ENCODE measurements at regions not wholly inside any gene's neighbourhood (a gene's known extent, or its start where the extent isn't known, plus 50 kb on each side); places are given as distances from the start of the nearest gene placed in this dataset.
"Not testable (repeated sequence)": the region's sequence is repeated elsewhere in the genome, so short reads cannot be mapped to it uniquely, and the experiment has no call there.

DNA sequence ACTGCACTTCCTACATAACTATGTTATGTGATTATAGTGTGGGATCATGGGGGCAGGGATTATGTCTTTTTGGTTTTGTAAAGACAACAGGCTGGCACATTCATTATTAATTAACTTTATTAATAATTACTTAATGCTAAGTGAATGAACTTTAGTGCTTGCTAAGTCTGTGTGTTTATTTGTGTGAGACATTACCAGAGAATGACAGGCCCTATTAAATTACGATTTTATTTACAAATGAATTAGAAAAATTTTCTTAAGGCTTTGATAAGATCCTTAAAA lies 100.9 kb downstream of the CD83 start:
- DNase-seq = no peak

DNA sequence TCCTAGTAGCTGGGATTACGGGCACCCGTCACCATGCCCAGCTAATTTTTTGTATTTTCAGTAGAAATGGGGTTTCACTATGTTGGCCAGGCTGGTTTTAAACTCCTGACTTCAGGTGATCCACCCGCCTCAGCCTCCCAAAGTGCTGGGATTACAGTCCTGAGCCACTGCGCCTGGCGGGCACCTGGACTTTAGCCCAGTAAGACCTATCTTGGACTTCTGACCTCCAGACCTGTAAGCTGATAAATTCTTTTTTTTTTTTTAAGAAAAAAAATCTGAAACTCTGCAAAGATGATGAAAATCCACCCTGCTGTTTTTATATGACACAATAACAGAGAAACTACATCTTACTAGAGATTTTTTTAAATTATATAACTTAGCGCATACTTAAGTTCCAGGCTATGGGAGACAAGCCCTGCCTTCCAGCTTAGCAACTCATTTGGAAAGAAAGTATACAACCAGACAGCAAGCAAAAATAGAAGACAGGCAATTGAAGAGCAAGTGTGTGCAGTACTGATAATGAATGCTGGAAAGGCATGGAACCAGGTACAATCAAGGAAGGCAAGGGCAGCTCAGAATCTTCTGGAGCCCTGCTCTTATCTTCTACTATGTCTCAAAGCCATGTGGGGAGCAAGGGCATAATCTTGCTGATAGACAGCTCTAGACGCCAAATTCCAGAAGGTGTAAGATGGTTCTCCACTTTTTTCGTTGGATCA lies 104.2 kb downstream of the CD83 start:
- no peak for DNase-seq

DNA sequence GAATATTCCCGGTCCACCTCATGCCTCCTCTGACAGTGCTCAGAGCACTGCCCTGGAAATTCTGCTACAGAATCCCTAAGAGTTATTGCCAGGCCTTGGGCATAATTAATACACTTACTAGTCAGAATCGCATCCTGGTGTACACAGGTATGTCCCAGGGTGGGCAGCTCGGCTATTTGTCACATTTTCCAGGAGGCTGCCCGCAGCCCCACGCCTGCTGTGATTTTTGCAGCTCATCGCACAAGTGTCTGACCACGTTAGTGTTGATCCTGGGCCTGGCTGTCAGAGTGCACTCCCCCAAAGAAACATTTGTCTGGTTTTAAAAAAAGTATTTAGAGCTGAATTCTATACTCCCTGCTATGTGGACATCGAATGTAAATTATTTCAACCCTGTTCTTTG lies 105.4 kb downstream of the CD83 start:
- no peak for DNase-seq

DNA sequence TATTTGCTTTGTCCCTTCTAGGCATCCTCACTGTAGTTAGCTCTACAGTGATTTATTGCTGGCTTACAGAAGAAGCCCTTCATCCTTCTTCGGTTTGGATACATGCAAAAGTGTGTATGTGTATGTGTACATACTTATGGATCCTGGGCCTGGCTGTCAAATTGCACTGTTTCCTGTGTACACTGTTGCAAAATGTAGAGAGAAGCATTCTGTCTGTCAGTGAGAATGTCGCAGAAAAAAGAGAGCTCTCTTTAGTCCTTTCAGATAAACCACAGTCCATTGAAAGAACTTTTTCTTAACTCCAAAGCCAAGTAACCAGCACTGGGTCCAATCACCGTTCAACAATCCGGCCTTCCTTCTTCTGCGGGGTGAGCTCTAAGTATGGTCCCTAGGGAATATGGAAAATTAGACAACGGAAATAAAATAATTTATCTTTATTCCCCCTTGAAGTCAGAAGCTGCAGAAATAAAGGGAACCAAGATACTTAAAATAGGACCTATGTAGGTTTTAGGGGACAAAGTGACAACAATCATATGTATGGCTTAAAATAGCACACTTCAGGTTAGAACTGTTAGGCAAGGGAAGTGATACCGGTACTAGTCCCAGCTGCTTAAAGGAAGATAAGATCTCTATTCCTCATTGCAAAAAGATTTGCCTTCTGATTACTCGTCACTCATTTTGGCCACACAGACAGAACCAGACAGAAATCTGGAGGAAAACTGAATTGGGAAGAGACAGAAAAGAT lies 107.0 kb downstream of the CD83 start:
- DNase-seq = no peak

DNA sequence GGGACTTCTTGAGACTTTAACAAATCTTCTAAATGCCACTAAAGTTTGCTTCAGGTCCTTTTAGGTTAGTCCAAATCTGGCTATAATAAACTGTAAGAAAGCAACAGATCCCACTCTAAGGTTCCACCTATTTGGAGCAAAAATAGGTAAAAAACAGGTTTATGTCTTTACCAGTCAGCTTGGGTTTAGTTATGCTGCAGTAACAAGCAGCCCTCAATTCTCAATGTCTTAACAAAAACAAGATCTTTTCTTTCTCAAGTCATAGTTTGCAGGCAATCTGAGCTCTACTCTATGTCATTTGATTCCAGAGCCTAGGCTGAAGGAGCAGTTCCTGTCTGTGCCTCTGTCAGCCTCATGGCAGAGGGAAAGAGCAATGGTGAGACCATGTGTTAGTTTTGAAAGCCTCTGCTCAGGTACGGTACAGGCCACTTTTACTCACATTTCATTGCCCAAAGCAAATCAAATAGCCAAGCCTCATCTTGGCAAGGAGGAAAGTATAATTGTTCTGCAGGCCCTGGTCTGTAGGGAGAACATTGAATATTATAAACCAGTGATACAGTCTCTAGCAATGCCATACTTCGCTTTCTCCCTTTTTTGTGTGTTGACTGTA lies 108.6 kb downstream of the CD83 start:
- no peak for DNase-seq

DNA sequence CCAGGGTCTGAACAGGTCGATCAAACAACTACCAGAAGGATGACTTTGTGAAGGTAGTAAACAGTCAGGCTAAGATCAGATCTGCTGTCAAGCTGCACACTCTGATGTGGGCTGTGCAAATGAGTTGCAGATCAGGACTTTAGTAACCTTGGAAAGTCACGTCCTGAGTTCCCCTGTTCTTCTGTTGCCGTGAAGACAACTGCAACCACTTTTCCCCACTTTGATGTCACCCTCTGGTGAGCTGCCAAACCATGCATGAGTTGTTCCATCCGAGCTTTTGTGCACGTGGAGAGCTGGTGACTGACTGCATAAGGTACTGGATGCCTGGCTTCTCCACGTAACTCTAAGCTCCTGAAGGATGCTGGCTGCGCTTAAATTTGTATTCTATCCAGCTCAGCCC lies 111.0 kb downstream of the CD83 start:
- peak; percentile 66 to 70 for DNase-seq

DNA sequence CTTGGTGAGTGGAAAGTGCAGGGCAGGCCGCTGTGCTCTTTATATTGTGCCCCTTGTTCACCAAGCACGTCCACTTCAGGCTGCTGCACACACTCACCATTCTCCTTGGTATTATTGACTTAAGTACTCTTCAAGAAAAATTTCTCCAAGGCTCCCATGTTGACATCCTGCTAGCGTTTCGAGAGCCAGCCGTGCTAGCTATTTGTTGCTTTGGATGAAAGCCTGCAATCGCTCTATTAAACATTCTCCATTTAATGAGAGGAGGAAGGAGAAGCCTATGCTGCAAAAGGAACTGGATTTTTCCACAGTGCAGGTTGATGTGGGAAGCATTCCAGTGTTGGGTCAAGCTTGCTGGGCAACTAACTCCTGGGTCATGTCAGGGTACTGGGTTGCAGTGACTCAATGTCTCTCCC lies 113.5 kb downstream of the CD83 start:
- DNase-seq = no peak

DNA sequence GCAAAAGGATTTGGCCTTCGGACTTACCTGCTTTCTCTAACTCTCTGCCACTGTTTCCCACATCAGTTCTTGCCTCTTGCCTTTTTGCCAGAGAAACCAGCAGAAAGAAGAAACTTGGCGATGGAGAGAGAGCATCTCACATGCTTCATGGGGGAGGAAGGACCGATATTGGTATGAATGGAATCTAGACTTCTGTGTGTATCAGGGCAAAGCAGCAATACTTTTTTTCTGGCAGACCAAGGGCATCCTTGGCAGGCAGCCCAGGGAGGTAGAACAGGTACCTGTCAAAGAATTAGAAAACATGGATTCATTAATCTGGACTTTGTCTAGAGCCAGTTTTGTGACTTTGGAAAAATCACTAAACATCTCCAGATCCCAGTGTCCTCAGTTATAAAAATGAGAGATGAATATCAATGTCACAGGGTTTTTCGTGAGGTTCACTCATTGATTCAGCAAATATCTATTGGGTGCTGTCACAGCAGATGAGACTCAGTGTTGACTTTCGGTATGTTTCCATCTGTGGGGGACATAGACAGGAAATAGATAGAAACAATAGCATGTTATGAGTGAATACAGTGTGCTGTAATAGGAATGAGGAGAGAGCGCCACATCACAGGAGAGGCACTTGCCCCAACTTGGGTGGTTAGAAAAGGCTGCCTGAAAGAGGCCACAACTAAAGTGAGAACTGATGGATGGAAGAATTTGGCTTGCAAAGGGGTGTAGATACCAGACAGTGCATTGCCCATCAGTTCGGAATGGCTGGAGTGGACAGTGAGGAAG lies 114.1 kb downstream of the CD83 start:
- no peak for DNase-seq

DNA sequence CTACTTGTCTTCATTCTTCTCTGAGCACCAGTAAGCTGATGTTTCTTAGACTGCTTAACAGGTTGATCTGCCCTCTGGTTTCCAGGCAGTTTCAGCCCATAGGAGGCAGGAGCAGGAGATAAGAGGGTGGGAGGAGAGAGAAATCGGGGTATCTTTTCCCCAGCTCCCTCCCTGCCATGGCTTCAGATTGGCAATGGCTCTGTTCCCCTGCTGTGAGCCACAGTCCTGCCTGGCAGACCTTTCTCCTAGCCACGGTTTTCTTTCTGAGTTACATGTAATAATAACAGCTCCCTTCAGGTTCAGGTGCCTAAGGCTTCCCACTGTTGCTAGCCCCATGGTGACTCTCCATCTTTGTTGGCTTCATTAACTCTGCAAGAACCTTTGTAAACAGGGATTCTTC lies 115.3 kb downstream of the CD83 start:
- no peak for DNase-seq

DNA sequence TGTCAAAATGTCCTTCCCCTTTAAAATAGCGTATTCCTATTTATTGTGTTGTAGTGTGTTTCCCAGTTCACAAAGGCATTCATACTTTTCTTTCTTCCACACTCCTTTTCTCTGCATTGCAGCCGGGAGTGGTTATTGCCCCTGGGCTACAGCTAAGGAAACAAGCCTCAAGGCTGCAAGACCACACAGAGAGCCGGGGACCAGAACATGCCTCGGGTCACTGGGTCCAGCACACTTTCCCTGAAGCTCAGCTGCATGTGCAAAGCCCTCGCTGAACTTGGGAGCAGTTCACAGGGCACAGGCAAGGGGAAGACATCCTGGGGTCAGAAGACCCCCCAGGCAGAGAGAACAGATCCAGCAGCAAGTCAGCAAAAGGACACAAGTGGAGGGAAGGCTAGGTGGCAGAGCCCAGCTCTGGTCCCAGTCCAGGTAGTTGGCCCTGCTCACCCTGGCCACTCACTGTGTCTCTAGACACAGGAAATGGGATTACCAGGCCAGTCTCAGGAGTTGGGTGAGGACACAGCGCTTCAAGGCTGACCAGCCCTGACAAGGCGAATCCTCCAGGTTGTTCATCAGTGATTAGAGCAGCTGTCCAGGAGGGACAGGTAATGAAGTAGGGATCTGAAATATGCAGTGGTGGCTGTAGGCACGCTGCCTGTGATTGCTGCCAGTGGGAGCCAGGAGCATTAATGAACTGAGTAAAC lies 118.2 kb downstream of the CD83 start:
- no peak for DNase-seq

DNA sequence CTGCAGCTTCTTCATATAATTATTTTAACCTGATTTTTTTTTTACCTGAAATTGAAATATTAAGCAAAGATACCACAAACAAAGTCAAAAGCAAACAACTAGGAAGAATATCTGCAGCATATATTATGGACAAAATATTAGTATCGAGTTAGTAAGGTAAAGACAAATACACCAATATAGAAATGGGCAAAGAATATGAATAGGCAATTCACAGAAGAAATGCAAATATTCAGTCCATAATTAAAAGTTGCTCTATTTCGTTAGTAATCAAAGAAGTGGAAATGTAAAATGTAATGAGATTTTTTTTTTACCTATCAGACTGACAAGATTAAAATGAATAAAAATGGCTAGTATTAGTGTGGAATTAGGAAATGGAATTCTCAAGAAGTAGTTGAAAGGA lies 121.5 kb downstream of the CD83 start:
- no peak for DNase-seq

DNA sequence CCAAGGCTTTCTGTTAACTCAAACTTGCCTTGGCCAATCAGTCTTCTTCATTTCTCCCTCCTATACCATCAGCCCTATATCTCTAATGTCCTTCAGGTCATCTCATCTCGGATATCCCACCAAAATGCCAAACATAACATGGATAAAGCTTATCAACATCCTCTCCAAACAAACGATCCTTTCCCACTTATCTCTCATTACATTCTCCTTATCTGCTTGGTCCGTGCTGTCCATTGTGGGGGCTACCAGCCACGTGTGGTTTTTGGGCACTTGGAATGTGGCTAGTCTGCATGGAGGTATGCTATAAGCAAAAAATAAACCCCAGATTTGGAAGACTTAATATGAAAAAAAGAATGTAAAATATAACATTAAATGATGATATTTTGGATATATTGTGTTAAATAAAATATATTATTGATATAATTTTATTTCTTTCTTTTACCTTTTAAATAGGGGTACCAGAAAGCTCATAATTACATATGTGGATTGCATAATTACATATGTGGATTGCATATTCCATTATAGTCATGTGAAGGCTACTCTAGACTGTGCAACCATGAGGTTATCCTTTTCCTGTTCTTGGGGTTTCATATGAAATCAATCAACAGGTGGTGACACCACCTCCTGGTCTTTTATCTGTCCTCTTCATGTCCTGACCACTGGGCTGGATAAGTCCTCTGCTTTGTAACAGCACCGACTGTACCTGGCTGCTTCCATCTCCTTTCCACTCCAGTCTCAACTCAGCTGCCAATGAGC lies 123.0 kb downstream of the CD83 start:
- DNase-seq = no peak

DNA sequence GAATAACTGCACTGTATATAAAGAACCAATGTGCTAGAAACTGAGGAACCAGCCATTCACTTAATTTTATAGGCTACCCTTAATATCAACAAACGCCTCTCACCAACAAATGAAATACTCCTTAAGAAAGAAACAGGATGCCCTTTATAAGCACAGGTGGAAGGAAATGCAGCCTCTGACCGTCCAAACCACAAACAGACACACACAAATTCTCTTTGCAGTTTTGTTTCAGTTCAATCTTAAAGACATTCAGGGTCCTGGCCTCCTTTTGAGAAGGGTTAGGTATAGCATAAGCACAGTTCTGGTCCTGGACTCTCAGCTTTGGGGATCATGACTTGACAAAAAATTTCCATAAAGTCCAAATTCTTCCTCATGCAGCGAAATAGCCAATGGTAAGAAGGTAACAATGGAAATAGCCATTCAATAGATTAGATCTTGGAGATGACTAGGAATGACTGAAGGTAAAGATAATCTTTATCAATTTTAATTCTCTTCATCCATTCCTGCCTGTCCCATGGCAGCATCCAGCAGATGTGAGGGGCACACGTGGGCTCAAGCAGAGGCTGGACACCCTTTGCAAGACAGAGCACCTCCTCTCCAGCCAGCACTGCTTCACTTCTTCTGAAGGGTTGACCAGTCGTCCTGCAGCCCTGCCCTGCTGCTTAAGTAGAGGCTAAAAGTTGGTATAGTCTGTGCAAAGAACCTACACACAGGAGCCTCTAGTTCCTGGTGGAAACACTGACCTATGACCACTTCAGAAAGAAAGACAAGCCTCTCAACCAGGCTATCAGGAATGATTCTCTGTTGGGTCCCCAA lies 123.9 kb downstream of the CD83 start:
- DNase-seq = no peak

DNA sequence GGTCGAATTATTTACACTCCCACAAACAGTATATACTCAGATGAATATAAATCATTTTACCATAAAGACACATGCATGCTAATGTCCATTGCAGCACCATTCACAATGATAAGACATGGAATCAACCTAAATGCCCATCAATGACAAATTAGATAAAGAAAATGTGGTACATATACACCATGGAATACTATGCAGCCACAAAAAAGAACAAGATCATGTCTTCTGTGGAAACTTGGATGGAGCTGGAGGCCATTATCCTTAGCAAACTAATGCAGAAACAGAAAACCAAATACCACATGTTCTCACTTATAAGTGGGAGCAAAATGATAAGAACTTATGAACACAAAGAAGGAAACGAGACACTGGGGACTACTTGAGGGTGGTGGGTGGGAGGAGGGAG lies 125.3 kb downstream of the CD83 start:
- not testable (repeated sequence) for DNase-seq

DNA sequence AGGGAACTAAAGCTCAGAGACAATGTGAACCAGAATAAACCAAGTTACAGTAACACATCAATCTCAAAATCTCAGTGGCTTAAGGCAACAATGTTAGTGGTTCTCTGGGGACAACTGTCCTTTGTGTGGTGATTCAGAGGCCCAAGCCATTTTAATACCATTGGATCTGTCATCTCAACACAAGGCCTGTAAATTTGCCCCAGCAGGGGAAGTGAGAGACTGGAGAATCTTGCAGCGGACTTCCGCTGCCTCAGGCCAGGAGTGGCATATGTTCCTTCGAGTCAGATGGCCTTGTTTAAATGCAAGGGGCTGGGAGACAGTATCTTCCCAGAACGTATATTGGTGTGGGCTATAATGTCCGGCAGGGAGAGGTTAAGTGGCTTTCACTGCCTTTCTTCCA lies 126.0 kb downstream of the CD83 start:
- DNase-seq = no peak

DNA sequence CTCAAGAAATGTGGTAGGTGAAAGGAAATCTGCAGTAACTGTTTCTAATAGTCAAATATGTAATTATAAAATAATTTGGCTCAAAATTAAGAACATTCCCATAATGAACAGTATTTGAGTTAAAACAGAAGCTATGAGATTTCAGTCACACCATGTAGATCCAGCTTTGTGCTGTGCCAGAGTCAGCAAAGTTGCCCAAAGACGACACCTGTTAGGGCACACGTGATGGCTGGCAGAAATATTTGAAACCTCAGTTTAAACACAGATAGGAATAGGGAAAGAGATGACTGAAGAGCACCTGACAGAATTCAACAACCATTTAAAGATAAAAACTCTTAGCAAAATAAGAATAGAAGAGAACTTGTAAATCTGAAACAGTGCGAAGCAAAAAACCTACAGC lies 129.3 kb downstream of the CD83 start:
- DNase-seq = no peak

DNA sequence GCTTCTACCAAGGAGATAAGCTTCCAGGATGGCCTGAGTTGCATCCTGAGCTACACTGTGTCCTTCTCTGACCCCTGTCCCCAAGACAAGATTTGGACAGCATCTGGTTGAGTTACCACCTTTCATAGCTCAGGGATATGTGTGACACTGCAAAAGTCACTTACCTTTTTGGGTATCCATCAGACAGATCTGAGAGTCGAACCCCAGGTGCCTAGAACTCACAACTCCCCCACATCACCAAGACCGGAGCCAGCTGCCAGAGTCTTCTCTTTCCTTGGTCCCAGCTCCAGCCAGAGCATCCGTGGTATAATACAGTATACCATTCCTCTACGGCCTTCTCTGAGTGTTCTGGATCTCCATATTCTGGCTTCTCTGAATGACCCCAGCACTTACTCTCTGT lies 133.0 kb downstream of the CD83 start:
- DNase-seq = no peak

DNA sequence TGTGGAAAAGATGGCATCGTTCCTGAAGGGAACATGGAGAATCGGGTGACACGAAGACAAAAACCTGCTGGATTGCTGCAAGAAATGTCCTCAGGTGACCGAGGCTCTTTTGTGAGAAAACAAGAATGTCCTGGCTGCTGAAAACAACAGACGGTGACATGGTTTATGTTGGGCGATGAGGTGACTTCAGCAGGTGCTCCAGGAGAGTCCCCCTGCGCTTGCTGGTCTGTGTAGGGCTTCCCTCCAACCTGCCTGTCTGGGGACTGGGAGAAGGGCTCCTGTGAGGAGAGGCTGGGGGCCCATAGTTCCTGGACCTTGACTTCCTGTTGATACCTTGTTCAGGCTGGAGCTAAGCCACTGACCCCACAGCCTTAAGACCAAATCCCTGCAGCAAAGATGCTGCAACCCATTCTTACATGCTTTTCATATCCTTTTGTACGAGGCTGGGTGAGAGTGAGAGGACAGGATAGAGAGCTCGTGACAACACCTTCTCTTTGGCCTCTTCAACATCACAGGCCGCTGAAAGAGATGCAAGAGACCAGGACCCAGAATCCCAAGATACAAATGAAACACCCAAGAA lies 134.8 kb downstream of the CD83 start:
- no peak for DNase-seq

DNA sequence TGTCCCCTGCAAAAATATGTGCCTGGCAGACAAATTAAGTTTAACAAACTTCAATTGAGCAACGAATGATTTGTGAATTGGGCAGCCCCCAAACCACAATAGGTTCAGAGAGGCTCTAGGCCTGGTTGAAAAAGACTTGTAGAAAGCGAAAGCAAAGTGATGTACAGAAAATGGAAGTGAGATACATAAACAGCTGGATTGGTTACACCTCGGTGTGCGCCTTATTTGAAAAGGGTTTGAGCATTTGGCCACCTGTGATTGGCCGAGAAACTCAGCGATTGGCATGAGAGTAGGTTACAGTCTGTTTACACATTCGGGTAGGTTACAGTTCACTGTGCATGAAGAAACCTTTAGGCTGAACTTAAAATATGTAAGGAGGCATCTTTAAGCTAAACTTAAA lies 136.9 kb downstream of the CD83 start:
- DNase-seq = no peak

DNA sequence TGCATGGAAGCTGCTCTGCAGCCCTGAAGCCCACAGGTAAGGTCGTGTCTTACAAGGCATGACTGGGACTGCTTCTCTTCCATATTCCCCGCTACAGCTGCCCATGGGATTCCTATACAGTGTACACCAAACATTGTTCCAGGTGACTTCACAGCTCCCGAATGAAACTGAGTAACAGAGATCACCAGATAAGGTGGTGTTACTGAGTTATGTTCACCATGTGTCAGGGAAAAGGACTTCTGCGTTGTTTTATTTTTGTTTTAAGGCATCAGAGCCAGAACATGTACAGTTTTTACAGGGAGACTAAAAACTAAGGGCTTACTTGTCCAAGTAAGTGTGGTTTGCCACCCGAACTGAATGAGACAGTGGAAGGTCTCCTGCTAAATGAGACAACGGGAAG lies 138.3 kb downstream of the CD83 start:
- no peak for DNase-seq

DNA sequence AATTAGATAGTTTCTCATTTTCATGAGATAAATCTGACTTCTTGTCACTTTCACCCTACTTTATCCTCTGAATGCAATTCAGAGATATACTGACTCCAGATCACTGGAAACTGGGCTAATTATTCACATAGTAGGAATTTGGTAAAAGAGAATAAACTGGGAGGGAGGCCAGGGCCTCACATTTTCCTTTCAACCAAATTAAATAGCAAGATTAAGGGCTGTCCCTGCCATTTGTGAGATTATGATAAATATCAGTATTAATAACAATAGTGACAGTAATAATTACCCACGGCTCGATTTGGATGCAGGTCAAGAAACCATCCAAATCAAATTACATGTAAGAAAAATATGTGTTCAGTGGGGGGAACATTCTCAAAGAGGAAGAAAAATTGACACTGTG lies 140.5 kb downstream of the CD83 start:
- DNase-seq = no peak

All from activated T-cell treated with anti-CD3 and anti-CD28 coated beads, Interleukin-2, amount 50 U/mL, for 48 hours (primary cell).